C4-2B (cell line): ENCODE measurements at regions not wholly inside any gene's neighbourhood (a gene's known extent, or its start where the extent isn't known, plus 50 kb on each side); places are given as distances from the start of the nearest gene placed in this dataset.

Experiments
- CTCF ChIP-seq: fragments of 450-650 bp; conservative IDR thresholded peaks from 2 replicates; pipeline ENCODE4 v1.5.1; 2017; ENCODE audit warnings: mild to moderate bottlenecking
- ZFX ChIP-seq: fragments of 450-650 bp; IDR thresholded peaks from 2 replicates; pipeline ENCODE4 v1.6.1; 2017

- TF ChIP-seq CTCF: no peak
- TF ChIP-seq ZFX: no peak
These were observed 180.6 kb downstream of the MTX2 start for GRCh38 chr2:176449852-176450251.
